B cell (primary cell): ENCODE measurements at regions not wholly inside any gene's neighbourhood (a gene's known extent, or its start where the extent isn't known, plus 50 kb on each side); places are given as distances from the start of the nearest gene placed in this dataset.

Experiments used
- ATAC-seq: fragments of 200-7000 bp; cut with Tn5 transposase; one replicate; pipeline ENCODE4 v1.10.0; 2021; ENCODE audit warnings: low read depth, mild to moderate bottlenecking, moderate number of reproducible peaks, moderate library complexity
- CTCF ChIA-PET: fragments of 350-600 bp; sonication (Branson Sonifier 250); formaldehyde crosslinking; loops from one replicate; lab custom pipeline; 2021; ENCODE audit warnings: antibody characterized with exemption, inconsistent platforms; lab: Charles Lee
- POLR2A ChIA-PET: fragments of 350-600 bp; sonication (Branson Sonifier 250); formaldehyde crosslinking; loops from one replicate; lab custom pipeline; 2021; ENCODE audit warnings: antibody characterized with exemption; lab: Charles Lee
- DNase-seq: peaks from one replicate; pipeline ENCODE4 v3.0.0; 2013
- H2AFZ ChIP-seq: 2 replicates; pipeline ENCODE4 v1.6.1; 2012; ENCODE audit warnings: mild to moderate bottlenecking, low read depth, low read length; ENCODE audit not compliant: insufficient read depth, poor library complexity, severe bottlenecking
- H3K27ac ChIP-seq, 2 donors: 1 replicate in 1 of 2; 2 replicates in 1 of 2; pipeline ENCODE4 v1.5.1; 2012 to 2013; ENCODE audit warnings: low read length in 2 of 2, mild to moderate bottlenecking in 2 of 2, moderate library complexity in 1 of 2
- H3K27me3 ChIP-seq, 4 experiments: fragments of 200-600 bp in 1 of 4; sonication (generic) in 1 of 4; replicated peaks in 1 of 4; 1 replicate in 2 of 4; 2 replicates in 2 of 4; pipeline versions ENCODE4 v1.6.1 to v1.7.0; 2013 to 2016; ENCODE audit warnings: low read length in 3 of 4, mild to moderate bottlenecking in 2 of 4, mixed read lengths in 1 of 4, moderate library complexity in 1 of 4; ENCODE audit not compliant: insufficient read depth in 4 of 4, control insufficient read depth in 3 of 4; ENCODE audit errors: control extremely low read depth in 1 of 4
- H3K36me3 ChIP-seq, 2 experiments: replicated peaks in 1 of 2; 1 replicate in 1 of 2; 2 replicates in 1 of 2; pipeline versions ENCODE4 v1.6.1 to v1.7.1; 2013; ENCODE audit warnings: low read length in 1 of 2; ENCODE audit not compliant: insufficient read depth in 2 of 2, control insufficient read depth in 1 of 2; ENCODE audit errors: control extremely low read depth in 1 of 2, extremely low read depth in 1 of 2
- H3K4me1 ChIP-seq, 2 donors: fragments of 200-600 bp in 1 of 2; sonication (generic) in 1 of 2; 1 replicate in 1 of 2; 2 replicates in 1 of 2; pipeline versions ENCODE4 v1.5.1 to v1.6.1; 2013 to 2017; ENCODE audit warnings: low read length in 2 of 2; ENCODE audit not compliant: control insufficient read depth in 2 of 2, insufficient read depth in 2 of 2
- H3K4me2 ChIP-seq: replicated peaks from 2 replicates; pipeline ENCODE3; 2012; ENCODE audit warnings: mild to moderate bottlenecking, low read depth, low read length; ENCODE audit not compliant: poor library complexity, severe bottlenecking
- H3K4me3 ChIP-seq, 5 experiments: fragments of 200-600 bp in 1 of 5; sonication (generic) in 1 of 5; 1 replicate in 3 of 5; 2 replicates in 2 of 5; pipeline versions ENCODE4 v1.5.1 to v1.7.0; 2011 to 2016; ENCODE audit warnings: low read length in 4 of 5, mild to moderate bottlenecking in 4 of 5, low read depth in 2 of 5, control low read depth in 1 of 5, moderate library complexity in 1 of 5; ENCODE audit not compliant: insufficient read depth in 1 of 5; ENCODE audit errors: control extremely low read depth in 1 of 5, extremely low read depth in 1 of 5
- H3K79me2 ChIP-seq: fragments of 200-600 bp; sonication (generic); one replicate; pipeline ENCODE4 v1.6.0; 2016; ENCODE audit warnings: low read length; ENCODE audit not compliant: control insufficient read depth, insufficient read depth
- H3K9ac ChIP-seq: fragments of 200-600 bp; sonication (generic); 2 replicates; pipeline ENCODE4 v1.6.1; 2017; ENCODE audit warnings: mild to moderate bottlenecking, low read length, moderate library complexity
- H3K9me3 ChIP-seq, 3 donors: one replicate each; pipeline versions ENCODE4 v1.6.1 to v1.7.1; 2013; ENCODE audit warnings: low read length in 2 of 3; ENCODE audit not compliant: control insufficient read depth in 2 of 3, insufficient read depth in 1 of 3; ENCODE audit errors: control extremely low read depth in 1 of 3
- H4K20me1 ChIP-seq: 2 replicates; pipeline ENCODE4 v1.6.0; 2012; ENCODE audit warnings: mild to moderate bottlenecking, low read length; ENCODE audit not compliant: insufficient read depth, control insufficient read depth, poor library complexity, severe bottlenecking
- H3K27ac Mint-ChIP-seq: one replicate; pipeline ENCODE4 v1.8.0; 2021; ENCODE audit warnings: mixed read lengths
- H3K27me3 Mint-ChIP-seq: one replicate; pipeline ENCODE4 v1.8.0; 2021; ENCODE audit warnings: mixed read lengths
- H3K4me1 Mint-ChIP-seq: one replicate; pipeline ENCODE4 v1.8.0; 2021; ENCODE audit warnings: mixed read lengths
- H3K4me3 Mint-ChIP-seq: one replicate; pipeline ENCODE4 v1.8.0; 2021; ENCODE audit warnings: mixed read lengths
- H3K9me3 Mint-ChIP-seq: one replicate; pipeline ENCODE4 v1.8.0; 2022; ENCODE audit warnings: mixed read lengths; ENCODE audit not compliant: insufficient read depth
- CTCF ChIP-seq: fragments of 200-600 bp; IDR thresholded peaks from one replicate; pipeline ENCODE4 v1.8.0; 2022; ENCODE audit warnings: antibody characterized with exemption, mild to moderate bottlenecking
- EZH2 ChIP-seq: IDR thresholded peaks from 2 replicates; pipeline ENCODE4 v1.6.1; 2012; ENCODE audit warnings: borderline replicate concordance, low read depth, mild to moderate bottlenecking, moderate library complexity, low read length; ENCODE audit not compliant: insufficient read depth, poor library complexity, severe bottlenecking
- WGBS: methylation state at CpG from one replicate; pipeline ENCODE4 v1.1.5; 2013; ENCODE audit warnings: missing lambda C conversion rate; ENCODE audit not compliant: insufficient coverage; 5-methylcytosine and 5-hydroxymethylcytosine counted together
- intact Hi-C: fragments of 100-400 bp; cut with micrococcal nuclease; formaldehyde crosslinking; loops from one replicate; pipeline ENCODE4 v1.10.0; 2022

GRCh38 chr7:83708531-83708930, 59.6 kb upstream of the SEMA3E start:
- Histone ChIP-seq H2AFZ (no peak overlapping the region), H3K36me3 (no peaks in the 10 kb centered on the region), H3K27ac (no peak overlapping the region), H3K9ac (no peak overlapping the region), H3K9me3 (no peaks in the 10 kb centered on the region), H3K4me3 (no peak overlapping the region), H3K4me1 (no peaks in the 10 kb centered on the region), H4K20me1 (no peaks in the 10 kb centered on the region), H3K79me2 (no peaks in the 10 kb centered on the region), H3K4me2 (no peak overlapping the region), H3K27me3 (no peaks in the 10 kb centered on the region)
- Mint-ChIP-seq H3K9me3 (peaks cover 2% of the 10 kb centered on the region), H3K4me3 (no peak overlapping the region), H3K27ac (no peak overlapping the region), H3K4me1 (no peaks in the 10 kb centered on the region), H3K27me3 (no peaks in the 10 kb centered on the region)
- TF ChIP-seq EZH2: no peak
- TF ChIP-seq CTCF: no peak
- ChIA-PET CTCF (no interaction called here), POLR2A (no interaction called here)
- WGBS: no CpG with 5 or more reads among the region's 3 CpGs
- intact Hi-C loops: no loop called here
- ATAC-seq (no peak), DNase-seq (no peak)

GRCh38 chr7:83704564-83704963, 55.6 kb upstream of the SEMA3E start:
- CTCF ChIA-PET: no interaction called here

More at GRCh38 chr7:83704564-83704963, 55.6 kb upstream of the SEMA3E start:
- TF ChIP-seq EZH2 (no peak), CTCF (no peak)
- H3K9me3 ChIP-seq: no peaks in the 10 kb centered on the region
- H3K4me3 ChIP-seq: no peak overlapping the region
- intact Hi-C loops: no loop called here
- no peaks in the 10 kb centered on the region for H3K36me3 ChIP-seq
- no peaks in the 10 kb centered on the region for H3K79me2 ChIP-seq
- 71% methylated on average over 2 of the region's 3 CpGs for WGBS
- POLR2A ChIA-PET: no interaction called here
- no peak for DNase-seq
- Mint-ChIP-seq H3K9me3 (peaks cover 2% of the 10 kb centered on the region), H3K27ac (no peak overlapping the region), H3K4me3 (no peak overlapping the region), H3K27me3 (no peaks in the 10 kb centered on the region), H3K4me1 (no peaks in the 10 kb centered on the region)
- no peaks in the 10 kb centered on the region for H4K20me1 ChIP-seq
- no peak overlapping the region for H3K27ac ChIP-seq
- no peak overlapping the region for H2AFZ ChIP-seq
- ATAC-seq: no peak
- no peaks in the 10 kb centered on the region for H3K27me3 ChIP-seq
- H3K9ac ChIP-seq: no peak overlapping the region
- H3K4me1 ChIP-seq: no peaks in the 10 kb centered on the region
- no peak overlapping the region for H3K4me2 ChIP-seq
